HCT116 (cell line): ENCODE measurements at regions not wholly inside any gene's neighbourhood (a gene's known extent, or its start where the extent isn't known, plus 50 kb on each side); places are given as distances from the start of the nearest gene placed in this dataset.

Experiments used
- ATAC-seq: fragments of 200-7000 bp; cut with Tn5 transposase; 2 replicates; pipeline ENCODE4 v1.9.1; 2020; ENCODE audit warnings: mild to moderate bottlenecking, moderate library complexity
- BruUV-seq: library from RNA; stranded (reverse); fragments of 400-500 nt; replicated peaks from 2 replicates; lab custom pipeline; 2021; lab: Mats Ljungman, UMichigan
- CTCF ChIA-PET: fragments of 300-600 bp; sonication (Branson Sonifier 250); formaldehyde crosslinking; loops from one replicate; lab custom pipeline; 2021; ENCODE audit warnings: antibody characterized with exemption; lab: Charles Lee
- POLR2A ChIA-PET: fragments of 300-600, 350-600 bp; sonication (Branson Sonifier 250); formaldehyde crosslinking; loops from one replicate; lab custom pipeline; 2021; ENCODE audit warnings: antibody characterized with exemption; lab: Charles Lee
- RAD21 ChIA-PET, 2 experiments: fragments of 300-600 bp; sonication (Branson Sonifier 250); formaldehyde crosslinking; loops; one replicate each; lab custom pipeline; 2023; ENCODE audit warnings: low total read pairs in 2 of 2; ENCODE audit not compliant: uncharacterized antibody in 2 of 2, unreplicated experiment in 2 of 2, low non-redundant PET in 1 of 2; lab: Charles Lee
- DNase-seq: peaks from one replicate; pipeline ENCODE4 v3.0.0-alpha.2; 2010; ENCODE audit warnings: low read depth, low spot score
- H2AFZ ChIP-seq: fragments of 200-600 bp; shearing (Covaris generic), sonication (generic); 2 replicates; pipeline ENCODE4 v1.6.1; 2017; ENCODE audit warnings: low read depth, mixed run types, mixed read lengths, antibody characterized with exemption, low read length; ENCODE audit not compliant: poor library complexity, severe bottlenecking
- H3K27ac ChIP-seq: 2 replicates; pipeline ENCODE4 v1.5.1; 2012; ENCODE audit warnings: low read depth, low read length
- H3K27me3 ChIP-seq: fragments of 200-600 bp; sonication (generic); 2 replicates; pipeline ENCODE4 v1.6.1; 2016; ENCODE audit warnings: mixed run types, low read length, mixed read lengths; ENCODE audit not compliant: insufficient read depth
- H3K36me3 ChIP-seq, 2 experiments: fragments of 200-500 bp in 1 of 2; fragments of 200-600 bp in 1 of 2; sonication (Bioruptor generic) in 1 of 2; sonication (generic) in 1 of 2; 2 replicates each; pipeline versions ENCODE4 v1.5.1 to v1.6.1; 2014 to 2016; ENCODE audit warnings: low read length in 2 of 2, inconsistent platforms in 1 of 2, mixed read lengths in 1 of 2, mixed run types in 1 of 2; ENCODE audit not compliant: insufficient read depth in 2 of 2, control insufficient read depth in 1 of 2
- H3K4me1 ChIP-seq, 2 experiments: fragments of 200-600 bp in 1 of 2; sonication (generic) in 1 of 2; 2 replicates each; pipeline versions ENCODE4 v1.5.1 to v1.6.1; 2012 to 2017; ENCODE audit warnings: low read length in 2 of 2, inconsistent platforms in 1 of 2, mild to moderate bottlenecking in 1 of 2, mixed read lengths in 1 of 2, mixed run types in 1 of 2, moderate library complexity in 1 of 2; ENCODE audit not compliant: insufficient read depth in 2 of 2, control insufficient read depth in 1 of 2
- H3K4me2 ChIP-seq: fragments of 200-600 bp; sonication (generic); 2 replicates; pipeline ENCODE4 v1.6.1; 2017; ENCODE audit warnings: mixed run types, low read length, mixed read lengths
- H3K4me3 ChIP-seq, 2 experiments: fragments of 200-600 bp in 1 of 2; sonication (generic) in 1 of 2; replicated peaks in 1 of 2; 2 replicates each; pipeline ENCODE4 v1.5.1; 2011 to 2016; ENCODE audit warnings: low read length in 2 of 2, control low read depth in 1 of 2, low read depth in 1 of 2, mild to moderate bottlenecking in 1 of 2, mixed read lengths in 1 of 2, mixed run types in 1 of 2
- H3K79me2 ChIP-seq: fragments of 200-600 bp; sonication (generic); 2 replicates; pipeline ENCODE4 v1.6.1; 2017; ENCODE audit warnings: mild to moderate bottlenecking, mixed run types, low read length, moderate library complexity, mixed read lengths; ENCODE audit not compliant: insufficient read depth
- H3K9ac ChIP-seq: fragments of 200-600 bp; sonication (generic); 2 replicates; pipeline ENCODE4 v1.6.1; 2016; ENCODE audit warnings: low read length, mixed read lengths
- H3K9me2 ChIP-seq: fragments of 200-600 bp; sonication (generic), shearing (Covaris generic); 2 replicates; pipeline ENCODE4 v1.6.1; 2017; ENCODE audit warnings: mixed run types, mild to moderate bottlenecking, moderate library complexity; ENCODE audit not compliant: insufficient read depth
- H3K9me3 ChIP-seq, 2 experiments: fragments of 200-500 bp in 1 of 2; fragments of 200-600 bp in 1 of 2; sonication (Bioruptor generic) in 1 of 2; sonication (generic) in 1 of 2; 2 replicates each; pipeline ENCODE4 v1.6.1; 2014 to 2017; ENCODE audit warnings: low read length in 2 of 2, mixed read lengths in 2 of 2, inconsistent platforms in 1 of 2, low read depth in 1 of 2, mild to moderate bottlenecking in 1 of 2, mixed run types in 1 of 2, moderate library complexity in 1 of 2; ENCODE audit not compliant: control insufficient read depth in 1 of 2, insufficient read depth in 1 of 2
- H4K20me1 ChIP-seq: fragments of 200-600 bp; sonication (generic), shearing (Covaris generic); 2 replicates; pipeline ENCODE4 v1.6.1; 2017; ENCODE audit warnings: mixed run types, mild to moderate bottlenecking, moderate library complexity; ENCODE audit not compliant: insufficient read depth
- CBX3 ChIP-seq: IDR thresholded peaks from 2 replicates; pipeline ENCODE4 v1.6.1; 2012; ENCODE audit warnings: low read depth
- CEBPB ChIP-seq: IDR thresholded peaks from 2 replicates; pipeline ENCODE4 v1.6.1; 2012; ENCODE audit warnings: low read depth
- CTCF ChIP-seq, 3 experiments: fragments of 200-600 bp in 1 of 3; sonication (generic) in 1 of 3; IDR thresholded peaks in 2 of 3; conservative IDR thresholded peaks in 1 of 3; 2 replicates each; pipeline ENCODE4 v1.5.1; 2012 to 2017; ENCODE audit warnings: low read depth in 2 of 3, low read length in 2 of 3, antibody characterized with exemption in 1 of 3, borderline replicate concordance in 1 of 3, control low read depth in 1 of 3, mild to moderate bottlenecking in 1 of 3, mixed read lengths in 1 of 3, mixed run types in 1 of 3, moderate library complexity in 1 of 3; ENCODE audit not compliant: insufficient read depth in 1 of 3
- EGR1 ChIP-seq: IDR thresholded peaks from 2 replicates; pipeline ENCODE4 v1.6.1; 2012; ENCODE audit warnings: low read depth
- EZH2phosphoT487 ChIP-seq: fragments of 200-600 bp; IDR thresholded peaks from 2 replicates; pipeline ENCODE4 v1.6.1; 2018; ENCODE audit warnings: antibody characterized with exemption, borderline replicate concordance
- FOSL1 ChIP-seq: IDR thresholded peaks from 2 replicates; pipeline ENCODE4 v1.6.1; 2012; ENCODE audit warnings: low read depth
- JUND ChIP-seq: IDR thresholded peaks from 2 replicates; pipeline ENCODE4 v1.6.1; 2012
- POLR2A ChIP-seq: IDR thresholded peaks from 2 replicates; pipeline ENCODE4 v1.7.0; 2011; ENCODE audit warnings: borderline replicate concordance; ENCODE audit not compliant: insufficient read depth, insufficient read length; ENCODE audit errors: extremely low read depth
- SIN3A ChIP-seq: IDR thresholded peaks from 2 replicates; pipeline ENCODE4 v1.6.1; 2012; ENCODE audit warnings: low read depth
- SP1 ChIP-seq: IDR thresholded peaks from 2 replicates; pipeline ENCODE4 v1.6.1; 2012; ENCODE audit warnings: low read depth
- TCF7L2 ChIP-seq: IDR thresholded peaks from 2 replicates; pipeline ENCODE4 v1.7.0; 2011; ENCODE audit warnings: borderline replicate concordance, inconsistent platforms; ENCODE audit not compliant: insufficient read depth, insufficient read length; ENCODE audit errors: extremely low read depth
- YY1 ChIP-seq: IDR thresholded peaks from 2 replicates; pipeline ENCODE4 v1.6.1; 2011; ENCODE audit warnings: low read length, low read depth, moderate library complexity, mild to moderate bottlenecking; ENCODE audit not compliant: insufficient replicate concordance; ENCODE audit errors: extremely low read depth
- ZBTB33 ChIP-seq: IDR thresholded peaks from 2 replicates; pipeline ENCODE4 v1.6.1; 2011; ENCODE audit warnings: mild to moderate bottlenecking, low read length, moderate library complexity; ENCODE audit not compliant: insufficient replicate concordance; ENCODE audit errors: extremely low read depth
- intact Hi-C: fragments of 100-400 bp; cut with micrococcal nuclease; formaldehyde crosslinking; loops from 2 replicates; pipeline ENCODE4 v1.10.0; 2022

- POLR2A ChIA-PET = no interaction called here
- ATAC-seq (no peak), DNase-seq (no peak)
- Histone ChIP-seq H3K36me3 (no peaks in the 10 kb centered on the region), H3K4me1 (no peaks in the 10 kb centered on the region), H3K27ac (no peak overlapping the region), H4K20me1 (no peaks in the 10 kb centered on the region), H2AFZ (no peak overlapping the region), H3K9me3 (no peaks in the 10 kb centered on the region), H3K27me3 (no peaks in the 10 kb centered on the region), H3K79me2 (no peaks in the 10 kb centered on the region), H3K4me3 (no peak overlapping the region), H3K9me2 (no peaks in the 10 kb centered on the region), H3K4me2 (no peak overlapping the region), H3K9ac (no peak overlapping the region)
- intact Hi-C loops = no loop called here
- RAD21 ChIA-PET = no interaction called here
- CTCF ChIA-PET = no interaction called here
- no peak for TF ChIP-seq POLR2A
- no peak for TF ChIP-seq TCF7L2
- no peak for TF ChIP-seq JUND
- no peak for TF ChIP-seq CTCF (IDR thresholded peaks at IDR 0.05 in 2 of 3, conservative IDR thresholded peaks at IDR 0.05 in 1 of 3; ENCODE audit: borderline replicate concordance in 1 of 3, insufficient read depth in 1 of 3, low read depth in 2 of 3, low read length in 2 of 3)
- TF ChIP-seq SP1 = no peak
- BruUV-seq = no TSS peak
Measured at GRCh38 chr4:78720204-78720603, 55.9 kb upstream of the BMP2K start.

- no peak for DNase-seq
- Histone ChIP-seq H4K20me1 (no peaks in the 10 kb centered on the region), H3K9ac (no peak overlapping the region), H3K9me3 (no peaks in the 10 kb centered on the region), H3K4me3 (no peak overlapping the region), H3K4me1 (no peaks in the 10 kb centered on the region), H3K36me3 (no peaks in the 10 kb centered on the region), H3K27me3 (no peaks in the 10 kb centered on the region), H3K27ac (no peak overlapping the region), H3K4me2 (no peak overlapping the region), H3K9me2 (no peaks in the 10 kb centered on the region), H3K79me2 (no peaks in the 10 kb centered on the region), H2AFZ (no peak overlapping the region)
- ATAC-seq = no peak
- ChIA-PET RAD21 (no interaction called here), CTCF (no interaction called here), POLR2A (no interaction called here)
- no TSS peak for BruUV-seq
- intact Hi-C loops = no loop called here
- TF ChIP-seq ZBTB33 (no peak), SIN3A (no peak), EZH2phosphoT487 (no peak), CEBPB (no peak), EGR1 (no peak), CBX3 (no peak), POLR2A (no peak), FOSL1 (no peak), YY1 (no peak)
Measured at GRCh38 chr4:78720994-78721677, 55.0 kb upstream of the BMP2K start.
